Astrocyte of the cerebellum (primary cell): ENCODE measurements at regions not wholly inside any gene's neighbourhood (a gene's known extent, or its start where the extent isn't known, plus 50 kb on each side); places are given as distances from the start of the nearest gene placed in this dataset.

Experiments
- DNase-seq: peaks from one replicate; pipeline ENCODE4 v3.0.0-alpha.2; 2011; ENCODE audit warnings: low read depth
- H3K4me3 ChIP-seq: 2 replicates; pipeline ENCODE4 v1.5.1; 2011; ENCODE audit warnings: mild to moderate bottlenecking, low read depth, low read length, moderate library complexity
- CTCF ChIP-seq: IDR thresholded peaks from 2 replicates; pipeline ENCODE4 v1.5.1; 2012; ENCODE audit warnings: low read length, low read depth, moderate library complexity, mild to moderate bottlenecking; ENCODE audit errors: missing control alignments
- in situ Hi-C: cut with HindIII; loops from 2 replicates; pipeline ENCODE4 v1.10.0; 2017; ENCODE audit warnings: low sequenced_read_pairs

- H3K4me3 ChIP-seq = no peak overlapping the region
- in situ Hi-C loops = no loop called here
- no peak for DNase-seq
- TF ChIP-seq CTCF = no peak
Observed at GRCh38 chr2:240226672-240227537, 86.4 kb upstream of the OTOS start.

- TF ChIP-seq CTCF = no peak
- no peak for DNase-seq
- H3K4me3 ChIP-seq = no peak overlapping the region
- in situ Hi-C loops = no loop called here
Observed at GRCh38 chr2:240227538-240228428, 87.3 kb upstream of the OTOS start.

- DNase-seq = no peak
- in situ Hi-C loops = no loop called here
- no peak for TF ChIP-seq CTCF
- H3K4me3 ChIP-seq = no peak overlapping the region
Observed at GRCh38 chr2:240229005-240229404, 88.5 kb upstream of the OTOS start.

- no peak for TF ChIP-seq CTCF
- DNase-seq = no peak
- H3K4me3 ChIP-seq = no peak overlapping the region
- in situ Hi-C loops = no loop called here
Observed at GRCh38 chr2:240229603-240230235, 89.3 kb upstream of the OTOS start.

GRCh38 chr2:240230291-240230931, 90.0 kb upstream of the OTOS start:
- H3K4me3 ChIP-seq = no peak overlapping the region
- in situ Hi-C loops = no loop called here
- TF ChIP-seq CTCF = no peak
- no peak for DNase-seq

- TF ChIP-seq CTCF = no peak
- in situ Hi-C loops = no loop called here
- no peak for DNase-seq
- H3K4me3 ChIP-seq = no peak overlapping the region
Observed at GRCh38 chr2:240231838-240232244, 91.4 kb upstream of the OTOS start.
